Testis (tissue), 2 donors: ENCODE measurements at regions not wholly inside any gene's neighbourhood (a gene's known extent, or its start where the extent isn't known, plus 50 kb on each side); places are given as distances from the start of the nearest gene placed in this dataset.

ENCODE experiments used
- POLR2A ChIP-seq: fragments of 450-650 bp; IDR thresholded peaks from one replicate; pipeline ENCODE4 v1.6.1; 2017; ENCODE audit warnings: antibody characterized with exemption, mild to moderate bottlenecking, moderate library complexity
- TF ChIP-seq, protein P1 (sequence below), 3 experiments: fragments of 450-650 bp in 2 of 3; fragments of 200-600 bp in 1 of 3; sonication (generic) in 1 of 3; IDR thresholded peaks; one replicate each; pipeline ENCODE4 v1.5.1; 2016 to 2019; ENCODE audit warnings: antibody characterized with exemption in 3 of 3, mild to moderate bottlenecking in 2 of 3, moderate library complexity in 1 of 3

DNA sequence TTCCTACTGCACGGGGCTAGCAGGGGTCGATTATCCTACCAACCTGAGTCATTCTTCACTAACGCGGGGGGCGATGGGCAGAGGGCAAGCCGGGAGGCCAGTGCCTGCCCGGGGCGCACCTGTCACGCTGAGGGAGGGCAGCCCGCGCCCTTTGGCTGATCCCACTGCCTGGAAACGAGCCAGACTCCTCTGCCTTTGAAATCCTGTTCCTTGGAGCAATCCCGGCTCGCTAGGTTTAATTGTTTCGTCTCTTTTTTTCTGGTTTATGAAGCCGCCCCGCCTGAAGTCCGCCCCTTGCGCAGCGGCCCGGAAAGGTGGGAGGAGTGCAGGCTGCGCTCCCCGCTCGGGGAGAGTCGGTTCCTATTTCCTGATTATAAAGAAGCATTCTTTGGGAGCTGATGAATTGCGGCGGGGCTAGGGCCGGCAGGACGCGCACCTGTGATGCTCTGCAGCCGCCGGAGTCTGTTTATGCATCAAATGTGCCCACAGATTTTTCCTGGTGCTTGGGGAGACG lies 484.2 kb downstream of the BCOR start:
- TF ChIP-seq, protein P1, sequence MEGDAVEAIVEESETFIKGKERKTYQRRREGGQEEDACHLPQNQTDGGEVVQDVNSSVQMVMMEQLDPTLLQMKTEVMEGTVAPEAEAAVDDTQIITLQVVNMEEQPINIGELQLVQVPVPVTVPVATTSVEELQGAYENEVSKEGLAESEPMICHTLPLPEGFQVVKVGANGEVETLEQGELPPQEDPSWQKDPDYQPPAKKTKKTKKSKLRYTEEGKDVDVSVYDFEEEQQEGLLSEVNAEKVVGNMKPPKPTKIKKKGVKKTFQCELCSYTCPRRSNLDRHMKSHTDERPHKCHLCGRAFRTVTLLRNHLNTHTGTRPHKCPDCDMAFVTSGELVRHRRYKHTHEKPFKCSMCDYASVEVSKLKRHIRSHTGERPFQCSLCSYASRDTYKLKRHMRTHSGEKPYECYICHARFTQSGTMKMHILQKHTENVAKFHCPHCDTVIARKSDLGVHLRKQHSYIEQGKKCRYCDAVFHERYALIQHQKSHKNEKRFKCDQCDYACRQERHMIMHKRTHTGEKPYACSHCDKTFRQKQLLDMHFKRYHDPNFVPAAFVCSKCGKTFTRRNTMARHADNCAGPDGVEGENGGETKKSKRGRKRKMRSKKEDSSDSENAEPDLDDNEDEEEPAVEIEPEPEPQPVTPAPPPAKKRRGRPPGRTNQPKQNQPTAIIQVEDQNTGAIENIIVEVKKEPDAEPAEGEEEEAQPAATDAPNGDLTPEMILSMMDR (IDR thresholded peaks at IDR 0.05), result no peak
- no peak for TF ChIP-seq POLR2A
